NCI-H2107 treated with DMSO at 0.1 percent for 48 hours (cell line): ENCODE measurements at regions not wholly inside any gene's neighbourhood (a gene's known extent, or its start where the extent isn't known, plus 50 kb on each side); places are given as distances from the start of the nearest gene placed in this dataset.
"Not testable (repeated sequence)": the region's sequence is repeated elsewhere in the genome, so short reads cannot be mapped to it uniquely, and the experiment has no call there.

Source experiments
- DNase-seq: peaks from one replicate; lab custom pipeline; 2025; ENCODE audit not compliant: unreplicated experiment; lab: John Stamatoyannopoulos, UW

- not testable (repeated sequence) for DNase-seq
Measured at GRCh38 chr1:146443088-146443870, 214.5 kb upstream of the NOTCH2NLA start.

- not testable (repeated sequence) for DNase-seq
Measured at GRCh38 chr1:146438543-146438942, 209.7 kb upstream of the NOTCH2NLA start.

GRCh38 chr1:146416642-146417041, 187.8 kb upstream of the NOTCH2NLA start:
- not testable (repeated sequence) for DNase-seq

GRCh38 chr1:146415017-146415416, 186.2 kb upstream of the NOTCH2NLA start:
- not testable (repeated sequence) for DNase-seq

GRCh38 chr1:146413911-146414310, 185.1 kb upstream of the NOTCH2NLA start:
- DNase-seq, result not testable (repeated sequence)

- not testable (repeated sequence) for DNase-seq
Measured at GRCh38 chr1:146411923-146412322, 183.1 kb upstream of the NOTCH2NLA start.

- not testable (repeated sequence) for DNase-seq
Measured at GRCh38 chr1:146409817-146410441, 181.1 kb upstream of the NOTCH2NLA start.

- DNase-seq, result not testable (repeated sequence)
Measured at GRCh38 chr1:146409116-146409801, 180.4 kb upstream of the NOTCH2NLA start.

- DNase-seq, result not testable (repeated sequence)
Measured at GRCh38 chr1:146401281-146401825, 172.5 kb upstream of the NOTCH2NLA start.

GRCh38 chr1:146400173-146401121, 171.6 kb upstream of the NOTCH2NLA start:
- not testable (repeated sequence) for DNase-seq

GRCh38 chr1:146399225-146399624, 170.4 kb upstream of the NOTCH2NLA start:
- DNase-seq, result not testable (repeated sequence)

GRCh38 chr1:146396801-146397200, 168.0 kb upstream of the NOTCH2NLA start:
- not testable (repeated sequence) for DNase-seq

- not testable (repeated sequence) for DNase-seq
Measured at GRCh38 chr1:146396242-146396641, 167.4 kb upstream of the NOTCH2NLA start.

- DNase-seq, result not testable (repeated sequence)
Measured at GRCh38 chr1:146393796-146394195, 165.0 kb upstream of the NOTCH2NLA start.

- not testable (repeated sequence) for DNase-seq
Measured at GRCh38 chr1:146393154-146393553, 164.3 kb upstream of the NOTCH2NLA start.

- DNase-seq, result not testable (repeated sequence)
Measured at GRCh38 chr1:146389178-146389577, 160.4 kb upstream of the NOTCH2NLA start.

- DNase-seq, result not testable (repeated sequence)
Measured at GRCh38 chr1:146387750-146388469, 159.1 kb upstream of the NOTCH2NLA start.

GRCh38 chr1:146386851-146387749, 158.3 kb upstream of the NOTCH2NLA start:
- peak; percentile 88 for DNase-seq
